ENCODE measurements at regions not wholly inside any gene's neighbourhood (a gene's known extent, or its start where the extent isn't known, plus 50 kb on each side); places are given as distances from the start of the nearest gene placed in this dataset.

DNA sequence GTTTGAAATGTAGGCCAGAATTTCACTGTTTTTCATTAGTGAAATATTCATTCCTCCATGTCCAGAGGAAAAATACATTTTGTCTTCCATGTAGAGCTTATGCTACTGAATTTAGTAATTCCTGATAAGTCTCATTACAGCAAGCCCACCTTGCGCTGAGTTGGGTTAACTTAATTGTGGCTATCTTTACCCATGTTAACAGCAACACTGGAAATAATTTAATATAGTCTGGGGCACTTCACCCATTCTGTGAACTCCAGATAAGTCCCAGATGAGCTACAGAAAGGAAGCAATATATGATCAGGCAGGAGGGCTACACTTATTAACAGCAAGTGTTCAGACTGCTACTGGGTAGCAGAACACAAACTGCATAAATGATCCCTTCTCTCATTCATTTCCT lies 270.1 kb upstream of the CNTN4 start:
- DNase-seq, result no peak

- no peak for DNase-seq
Observed at GRCh38 chr3:1830851-1831250, 267.8 kb upstream of the CNTN4 start.

DNA sequence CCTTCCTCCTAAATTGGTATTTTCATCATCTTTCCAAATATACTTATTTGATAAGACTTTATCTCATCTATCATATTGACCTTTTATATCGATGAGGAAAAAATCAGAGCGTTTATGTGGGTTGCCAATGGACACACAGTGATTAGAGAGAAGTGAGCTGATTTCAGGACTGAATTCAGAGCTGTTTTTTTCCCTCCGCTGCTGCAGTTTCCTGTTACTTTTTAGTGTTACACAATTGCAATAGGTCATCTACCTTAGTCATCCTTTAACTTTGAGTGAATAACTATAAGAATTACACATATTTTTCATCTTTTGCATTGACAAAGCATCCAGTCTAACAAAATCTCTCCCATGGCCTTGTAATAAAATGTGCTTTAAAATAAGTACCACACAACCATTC lies 266.3 kb upstream of the CNTN4 start:
- no peak for DNase-seq

DNA sequence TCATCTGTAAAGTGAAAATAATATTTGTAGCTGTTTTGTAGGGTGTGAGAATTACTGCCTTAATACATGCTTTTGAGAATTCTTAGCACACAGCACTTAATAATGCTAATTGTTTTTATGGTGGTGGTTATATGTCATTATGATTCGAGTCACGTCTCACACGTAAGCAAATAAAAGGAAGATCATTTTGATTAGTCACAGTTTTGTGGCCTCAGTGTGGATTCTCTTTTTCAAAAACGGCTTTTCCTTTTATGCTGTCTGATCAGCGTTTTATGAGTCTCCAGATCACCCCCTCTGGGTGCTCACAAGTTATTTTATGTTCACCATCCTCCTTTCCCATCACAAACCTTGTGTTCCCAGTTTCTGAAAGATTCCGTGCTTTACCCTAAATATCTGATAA lies 255.6 kb upstream of the CNTN4 start:
- no peak for DNase-seq

- no peak for DNase-seq
Observed at GRCh38 chr3:1847571-1847970, 251.1 kb upstream of the CNTN4 start.

- no peak for DNase-seq
Observed at GRCh38 chr3:1848935-1849334, 249.7 kb upstream of the CNTN4 start.

DNA sequence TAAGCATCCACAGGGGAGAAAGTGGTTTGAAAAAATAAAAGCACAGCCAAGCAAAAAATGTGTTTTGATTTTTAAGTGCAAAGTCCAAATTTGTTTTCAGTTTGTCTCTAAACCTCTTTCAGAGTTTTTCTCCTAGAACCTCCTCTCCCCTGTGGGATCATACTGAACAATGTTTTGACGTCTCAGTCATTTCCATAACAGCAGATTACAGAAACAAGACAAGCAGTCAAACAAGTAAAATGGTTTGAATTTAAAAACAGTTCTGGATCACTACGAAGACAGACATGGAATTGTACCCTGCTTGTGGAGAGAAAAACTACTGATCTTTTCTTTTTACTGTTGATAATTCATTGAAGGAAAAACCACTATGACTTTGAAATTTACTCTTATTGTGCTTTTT lies 245.7 kb upstream of the CNTN4 start:
- DNase-seq, result no peak

DNA sequence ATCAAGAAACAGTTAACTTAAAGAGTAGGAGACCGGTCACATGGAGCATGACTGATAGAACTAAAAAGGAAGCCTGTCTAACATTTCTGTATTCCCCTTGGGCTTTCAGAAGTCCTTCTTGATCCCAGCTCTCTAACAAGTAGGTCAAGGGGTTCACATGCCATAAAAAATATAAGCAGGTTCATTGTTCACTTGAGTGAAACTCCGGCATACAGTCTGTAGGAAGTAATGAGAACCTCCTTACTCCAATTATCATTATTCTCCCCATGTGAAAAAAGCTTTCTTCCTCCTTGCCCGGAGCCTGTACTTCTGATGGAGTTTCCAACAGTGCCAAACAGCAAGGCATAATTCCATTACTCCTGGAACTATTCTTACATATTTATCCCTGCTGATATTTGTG lies 242.8 kb upstream of the CNTN4 start:
- no peak for DNase-seq

GRCh38 chr3:1870738-1871137 lies 227.9 kb upstream of the CNTN4 start:
- DNase-seq, result no peak

- DNase-seq, result no peak
Observed at GRCh38 chr3:1883534-1883933, 215.1 kb upstream of the CNTN4 start.

DNA sequence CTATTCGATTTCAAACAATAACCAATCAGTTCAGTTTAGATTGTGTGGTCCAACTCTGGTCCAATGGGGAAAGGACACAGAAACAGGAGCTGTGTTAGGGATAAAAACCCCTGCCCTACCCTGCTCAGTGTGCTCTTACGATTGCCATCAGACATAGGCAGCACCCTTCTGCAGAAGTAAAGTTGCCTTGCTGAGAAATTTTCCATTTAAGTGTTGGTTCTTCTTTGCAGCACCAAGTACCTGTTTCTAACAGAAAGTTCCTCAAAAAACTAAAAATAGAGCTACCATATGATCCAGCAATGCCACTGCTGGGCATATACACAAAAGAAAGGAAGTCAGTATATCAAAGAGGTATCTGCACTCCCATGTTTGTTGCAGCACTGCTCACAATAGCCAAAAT lies 206.2 kb upstream of the CNTN4 start:
- no peak for DNase-seq

- no peak for DNase-seq
Observed at GRCh38 chr3:1902416-1902815, 196.2 kb upstream of the CNTN4 start.

DNA sequence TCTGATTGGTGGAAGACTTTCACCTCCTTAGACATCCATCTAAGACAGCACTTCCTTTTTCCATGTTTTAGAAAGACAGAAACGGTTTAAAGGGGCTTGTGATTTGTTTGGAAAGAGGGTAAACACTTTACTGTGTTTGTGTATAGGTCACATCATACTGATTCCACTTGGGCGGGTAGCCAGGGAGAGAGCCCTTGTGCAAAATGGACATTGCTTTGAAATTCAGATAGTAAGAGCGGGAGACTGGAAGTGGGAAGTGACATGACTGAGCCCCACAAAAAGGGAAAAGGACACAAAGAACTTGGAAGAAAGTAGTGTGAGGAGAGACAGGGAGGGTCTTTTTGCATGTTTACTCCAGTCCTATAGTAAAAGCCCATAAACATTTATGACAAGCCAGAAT lies 195.6 kb upstream of the CNTN4 start:
- no peak for DNase-seq

DNA sequence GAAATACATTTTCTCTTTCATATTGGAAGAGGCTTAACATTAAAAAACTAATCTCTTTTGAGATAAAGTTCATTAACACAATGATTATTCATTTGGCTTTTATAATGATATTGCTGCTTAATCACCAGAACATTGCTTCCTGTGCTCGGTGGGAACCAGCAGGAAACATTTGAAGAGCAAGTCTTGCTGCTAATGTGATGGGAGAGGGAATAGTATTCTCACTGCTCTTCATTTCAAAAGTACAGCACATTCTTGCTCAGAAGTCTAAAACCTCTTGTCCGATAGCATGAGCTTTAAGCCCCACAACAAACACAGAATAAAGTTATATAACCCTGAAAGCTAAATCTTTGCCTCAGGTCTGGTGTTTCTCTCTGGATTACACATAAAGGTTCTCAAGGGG lies 190.8 kb upstream of the CNTN4 start:
- DNase-seq, result no peak

DNA sequence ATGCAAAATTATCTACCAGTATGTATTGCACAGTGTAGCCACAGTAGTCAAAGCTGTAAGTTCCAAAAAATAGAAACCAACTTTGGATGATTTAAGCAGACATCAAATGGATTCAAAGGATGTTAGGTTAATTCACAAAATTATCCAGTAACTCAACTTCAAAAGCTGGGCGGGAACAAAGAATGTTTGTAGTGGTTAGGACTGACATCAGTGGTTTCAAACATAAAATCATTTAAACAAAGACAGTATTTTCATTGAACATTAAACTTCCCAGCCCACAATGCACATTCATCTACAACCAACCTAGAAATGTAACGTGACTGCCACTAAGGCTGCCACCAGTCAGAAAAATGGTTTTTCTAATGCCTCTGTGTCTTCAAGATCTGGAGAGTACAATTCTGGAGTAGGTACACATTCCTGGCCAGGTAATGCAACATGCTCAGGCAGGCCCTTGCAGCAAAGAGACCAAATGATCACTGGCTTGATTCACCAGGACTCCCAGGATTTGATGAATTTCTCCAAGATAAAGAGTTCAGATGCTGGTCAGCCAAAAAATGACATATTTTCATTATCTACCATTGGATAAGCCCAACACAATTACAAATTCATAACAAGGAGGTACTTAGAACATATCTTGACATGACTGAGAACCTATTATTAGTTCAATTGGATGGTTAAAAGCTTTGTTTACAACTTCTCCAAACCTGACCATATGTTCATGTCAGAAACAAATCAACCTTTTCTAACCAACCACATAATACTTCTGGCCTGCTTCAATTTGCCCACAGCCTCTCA lies 189.8 kb upstream of the CNTN4 start:
- DNase-seq, result no peak

DNA sequence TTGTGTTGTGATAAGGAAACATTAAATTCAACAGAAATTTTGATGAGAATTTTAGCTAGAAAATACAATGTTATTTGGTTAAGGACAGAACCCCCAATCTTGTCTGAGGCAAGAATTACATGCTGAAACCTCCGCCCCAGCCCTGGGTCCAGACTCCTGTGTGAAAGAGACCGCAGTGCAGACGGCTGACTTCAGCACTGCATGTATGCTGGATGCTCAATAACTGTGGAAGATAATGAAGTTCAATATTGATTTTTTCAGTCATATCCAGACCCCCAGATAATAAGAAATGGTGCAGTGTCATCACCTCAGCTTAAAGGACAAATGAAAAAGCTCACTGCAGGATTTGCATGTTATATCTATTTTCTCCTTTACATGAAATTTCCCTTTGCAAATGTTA lies 188.3 kb upstream of the CNTN4 start:
- DNase-seq, result no peak

DNA sequence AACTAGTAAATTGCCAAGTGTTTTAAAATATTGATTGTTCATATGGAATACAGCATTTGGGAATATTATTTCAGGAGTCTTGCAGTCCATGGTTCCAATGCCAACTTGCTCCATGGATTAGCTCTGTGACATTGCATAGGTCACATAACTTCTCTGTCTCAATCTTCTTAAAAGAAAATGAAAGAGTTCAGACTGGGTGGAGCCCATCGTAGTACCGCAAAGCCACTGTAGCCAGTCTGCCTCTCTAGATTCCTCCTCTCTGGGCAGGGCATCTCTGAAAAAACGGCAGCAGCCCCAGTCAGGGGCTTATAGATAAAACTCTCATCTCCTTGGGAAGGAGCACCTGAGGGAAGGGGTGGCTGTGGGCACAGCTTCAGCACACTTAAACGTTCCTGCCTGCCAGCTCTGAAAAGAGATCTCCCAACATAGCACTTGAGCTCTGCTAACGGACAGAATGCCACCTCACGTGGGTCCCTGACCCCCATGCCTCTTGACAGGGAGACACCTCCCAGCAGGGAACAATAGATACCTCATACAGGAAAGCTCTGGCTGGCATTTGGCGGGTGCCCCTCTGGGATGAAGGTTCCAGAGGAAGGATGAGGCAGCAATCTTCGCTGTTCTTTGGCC lies 168.8 kb upstream of the CNTN4 start:
- DNase-seq, result no peak

- DNase-seq, result no peak
Observed at GRCh38 chr3:1938975-1939374, 159.7 kb upstream of the CNTN4 start.

- DNase-seq, result no peak
Observed at GRCh38 chr3:1942781-1943180, 155.9 kb upstream of the CNTN4 start.

- DNase-seq, result no peak
Observed at GRCh38 chr3:1943395-1944118, 155.1 kb upstream of the CNTN4 start.

GRCh38 chr3:1945698-1946097 lies 153.0 kb upstream of the CNTN4 start:
- DNase-seq, result no peak

DNA sequence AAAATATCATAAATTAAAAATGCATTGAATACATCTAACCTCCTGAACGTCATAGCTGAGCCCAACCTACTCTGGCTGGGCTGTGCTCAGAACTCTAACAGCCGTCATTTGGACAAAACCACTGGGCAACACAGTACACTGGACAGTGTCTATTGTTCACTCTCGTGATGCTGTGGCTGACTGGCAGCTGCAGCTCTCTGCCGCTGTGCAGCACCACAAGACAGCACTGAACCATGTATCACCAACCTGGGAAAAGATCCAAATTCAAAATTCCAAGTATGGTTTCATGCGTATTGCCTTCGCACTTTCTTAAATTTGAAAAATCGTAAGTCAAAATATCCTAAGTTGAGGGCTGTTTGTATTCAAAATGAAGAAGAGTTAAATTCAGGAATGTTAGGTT lies 145.1 kb upstream of the CNTN4 start:
- no peak for DNase-seq

- no peak for DNase-seq
Observed at GRCh38 chr3:1954632-1955031, 144.0 kb upstream of the CNTN4 start.

DNA sequence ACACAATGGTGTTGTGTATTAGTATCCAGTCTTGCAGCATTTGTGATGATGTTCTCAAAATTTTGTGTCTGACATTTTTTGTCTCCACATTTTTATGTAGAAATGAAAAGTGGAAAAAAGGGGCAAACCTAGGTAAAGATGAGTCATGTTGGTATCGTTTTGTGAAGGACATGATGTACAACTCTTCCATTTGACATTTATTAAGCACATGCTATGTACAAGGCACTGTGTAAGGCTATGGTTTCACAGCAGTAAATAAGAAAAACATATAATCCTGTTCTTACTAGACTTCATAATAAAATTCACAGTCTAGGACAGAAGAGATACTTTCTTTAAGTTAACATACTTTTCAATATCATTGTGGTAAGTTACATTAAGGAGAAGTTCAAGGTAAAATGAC lies 143.5 kb upstream of the CNTN4 start:
- DNase-seq, result no peak
